ENCODE measurements at regions not wholly inside any gene's neighbourhood (a gene's known extent, or its start where the extent isn't known, plus 50 kb on each side); places are given as distances from the start of the nearest gene placed in this dataset.
"Not testable (repeated sequence)": the region's sequence is repeated elsewhere in the genome, so short reads cannot be mapped to it uniquely, and the experiment has no call there.

DNA sequence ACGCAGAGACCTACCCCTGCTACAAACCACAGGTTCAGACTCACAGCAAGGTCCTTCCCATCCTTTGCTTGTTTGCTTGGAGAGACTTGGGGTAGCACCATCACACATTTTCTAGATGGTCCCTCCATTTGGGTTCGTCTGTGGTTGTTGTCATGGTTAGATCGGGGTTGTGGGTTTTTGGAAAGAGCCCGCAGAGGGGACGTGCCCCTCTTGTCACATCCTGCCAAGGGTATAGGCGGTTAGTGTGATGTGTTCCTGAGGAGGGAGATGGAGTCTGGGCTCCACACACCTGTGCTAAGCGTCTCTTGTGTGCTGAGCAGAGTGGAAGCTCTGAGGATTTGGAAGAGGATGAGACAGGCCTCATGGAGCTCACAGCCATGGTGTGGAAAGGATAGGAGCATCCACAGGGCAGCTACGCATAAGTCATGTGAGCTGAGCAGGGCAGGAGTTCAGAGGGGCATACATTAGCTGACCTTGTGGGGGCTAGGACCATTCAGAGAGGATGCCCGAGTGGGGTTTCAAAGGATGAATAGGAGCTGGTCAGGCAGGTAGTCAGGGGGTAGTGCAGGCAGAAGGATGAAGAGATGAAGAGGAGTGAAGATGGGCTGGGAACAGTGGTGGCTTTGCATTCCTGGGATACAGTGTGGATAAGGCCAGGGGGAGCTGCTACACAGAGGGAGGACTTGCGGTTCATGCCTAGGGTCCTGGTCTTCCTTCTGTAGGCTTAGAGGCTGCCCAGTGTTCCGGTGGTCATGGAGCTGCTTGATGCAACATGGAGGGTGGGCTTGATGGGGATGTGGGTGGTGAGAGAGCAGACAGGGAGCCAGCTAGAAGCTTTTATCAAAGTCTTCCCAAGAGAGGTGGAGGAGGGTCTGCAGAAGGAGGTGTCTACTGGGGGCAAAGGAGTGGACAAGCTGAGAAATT lies 62.9 kb downstream of the ACKR3 start:
- DNase-seq, result no peak

DNA sequence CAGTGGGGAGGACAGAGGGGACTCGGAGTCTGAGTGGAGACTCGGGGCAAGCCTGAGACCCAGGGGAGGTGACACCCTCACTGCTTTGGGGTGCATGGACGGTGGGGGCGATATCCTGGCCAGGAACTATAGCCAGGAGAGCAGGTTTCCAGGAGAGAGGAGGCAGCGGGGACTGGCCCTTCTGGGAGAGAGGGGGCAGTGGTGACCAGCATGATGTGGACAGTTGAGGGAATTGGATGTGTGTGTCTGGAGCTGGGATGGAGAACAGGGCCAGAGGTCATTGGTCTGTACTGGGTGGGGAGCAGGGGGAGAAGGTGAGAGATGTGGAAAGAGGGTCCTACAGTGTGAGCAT lies 63.6 kb downstream of the ACKR3 start:
- no peak for DNase-seq

DNA sequence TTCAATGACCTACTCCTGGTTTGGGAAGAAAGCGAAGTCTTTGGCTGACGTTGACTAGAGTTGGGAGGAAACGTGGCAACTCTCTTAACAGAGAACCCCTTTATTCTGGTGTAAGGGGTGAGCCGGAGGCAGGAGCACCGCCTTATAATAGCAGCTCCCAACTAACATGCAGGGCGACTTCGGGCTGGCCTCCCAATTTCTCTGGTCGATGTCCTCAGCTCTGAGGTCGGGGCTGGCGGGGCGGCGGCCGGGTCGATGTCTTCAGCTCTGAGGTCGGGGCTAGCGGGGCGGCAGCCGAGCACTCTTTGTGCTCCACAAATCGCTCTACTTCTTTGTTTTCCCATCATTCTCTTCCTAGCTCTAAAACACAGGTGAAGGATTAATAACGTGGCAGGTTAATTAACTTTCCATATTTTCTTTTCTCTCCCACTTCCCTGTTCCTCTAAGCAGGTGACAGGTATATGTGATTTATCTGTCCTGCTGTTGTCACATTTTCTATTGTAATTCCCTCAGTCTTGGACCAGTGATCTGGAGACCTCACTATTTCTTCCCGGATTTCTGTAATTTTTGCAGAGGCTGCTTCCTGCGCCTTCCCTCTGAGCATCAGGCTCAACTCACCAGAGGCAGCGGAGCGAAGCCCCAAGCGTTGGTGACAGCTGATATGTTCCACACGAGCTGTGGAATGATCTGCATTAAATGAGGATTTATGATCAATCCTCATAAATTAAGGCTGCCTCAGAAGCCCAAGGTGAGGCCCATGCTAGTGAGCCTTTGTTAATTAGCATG lies 64.3 kb downstream of the ACKR3 start:
- no peak for DNase-seq

DNA sequence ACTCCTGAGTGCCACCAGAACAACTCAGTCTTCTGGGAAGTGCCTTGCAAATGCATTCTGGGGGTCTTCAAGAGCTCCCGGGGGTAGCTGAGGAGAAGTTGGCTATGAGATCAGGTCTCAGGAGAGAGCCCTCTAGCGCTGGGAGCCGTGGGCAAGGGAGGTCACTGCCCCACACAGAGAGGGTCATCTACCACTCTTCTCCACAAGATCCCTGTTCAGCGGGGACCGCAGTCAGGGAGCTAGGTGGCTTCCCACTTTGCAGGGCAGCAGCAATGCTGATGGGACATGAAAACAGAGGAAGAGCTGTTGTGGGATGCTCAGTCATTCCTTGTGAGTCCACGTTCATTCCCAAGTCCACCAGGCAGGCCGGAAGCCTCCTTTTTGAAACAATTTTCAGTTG lies 66.6 kb downstream of the ACKR3 start:
- no peak for DNase-seq

DNA sequence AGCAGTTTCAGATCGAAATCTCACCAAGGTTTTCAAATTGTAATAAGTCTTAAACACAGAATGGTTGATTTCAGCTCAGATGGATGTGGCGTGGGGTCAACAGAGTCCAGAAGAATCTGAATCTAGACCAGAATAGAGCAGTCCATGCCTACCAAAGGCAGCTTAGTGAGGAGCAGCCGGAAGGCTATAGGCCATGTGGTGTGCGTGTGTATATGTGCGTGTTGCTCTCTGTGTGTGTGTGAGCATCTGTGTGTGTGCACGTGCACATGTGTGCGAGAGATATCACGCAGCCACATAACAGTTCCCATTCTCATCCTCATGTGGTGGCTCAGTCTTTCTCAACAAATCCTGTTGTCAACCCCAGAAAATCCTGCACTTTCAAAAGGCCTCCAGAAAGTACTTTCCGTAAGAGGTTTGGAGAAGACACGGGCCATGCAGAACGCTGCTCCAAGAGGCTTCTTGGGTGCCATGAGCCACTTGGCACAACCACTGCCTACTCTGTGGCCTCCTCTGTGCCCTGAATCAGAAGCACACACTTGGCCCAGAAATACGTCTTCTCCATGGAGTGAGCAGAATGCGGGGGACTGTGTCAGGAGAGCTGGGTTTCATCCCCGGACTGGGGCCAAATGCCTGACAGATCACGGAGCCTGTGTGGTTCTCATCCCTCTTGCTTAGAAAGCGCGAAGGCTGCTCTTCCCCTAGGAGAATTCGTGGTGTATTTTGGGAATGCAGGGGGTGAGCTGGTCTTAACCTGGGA lies 67.3 kb downstream of the ACKR3 start:
- DNase-seq, result no peak

DNA sequence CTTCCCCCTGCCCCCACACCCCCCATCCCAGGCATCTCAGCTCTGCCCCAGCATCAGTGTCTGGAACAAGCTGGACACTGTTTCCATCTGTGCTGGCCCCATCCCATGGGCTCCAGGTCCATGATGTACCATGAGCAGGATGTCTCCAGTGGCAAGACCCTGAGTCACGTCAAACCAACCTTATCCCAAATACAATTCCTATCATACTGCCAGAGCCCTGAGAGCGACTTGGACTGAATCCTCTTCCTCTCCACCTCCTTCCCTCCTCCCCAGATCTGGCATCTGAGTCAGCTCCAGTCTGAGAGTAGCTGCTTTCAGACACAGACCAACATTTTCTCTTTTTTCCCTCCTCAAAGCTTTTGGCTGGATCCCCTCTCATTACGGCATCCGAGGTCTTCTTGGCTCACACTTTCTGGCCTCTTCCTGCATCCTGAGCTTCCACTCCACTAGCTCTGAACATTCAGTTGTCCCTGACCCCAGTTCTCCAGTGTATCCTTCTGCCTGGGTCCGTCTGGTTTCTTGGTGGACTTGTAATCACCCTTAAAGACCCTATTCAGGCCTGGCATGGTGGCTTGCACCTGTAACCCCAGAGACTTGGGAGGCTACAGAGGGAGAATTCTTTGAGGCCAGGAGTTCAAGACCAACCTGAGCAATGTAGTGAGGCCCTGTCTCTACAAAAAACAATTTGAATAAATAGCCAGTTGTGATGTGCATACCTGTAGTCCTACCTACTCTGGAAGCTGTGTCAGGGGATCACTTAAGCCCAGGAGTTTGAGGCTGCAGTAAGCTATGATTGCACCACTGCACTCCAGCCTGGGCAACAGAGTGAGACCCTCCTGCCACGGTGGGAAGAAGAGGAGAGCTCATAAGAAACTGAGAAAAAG lies 68.3 kb downstream of the ACKR3 start:
- DNase-seq, result no peak

DNA sequence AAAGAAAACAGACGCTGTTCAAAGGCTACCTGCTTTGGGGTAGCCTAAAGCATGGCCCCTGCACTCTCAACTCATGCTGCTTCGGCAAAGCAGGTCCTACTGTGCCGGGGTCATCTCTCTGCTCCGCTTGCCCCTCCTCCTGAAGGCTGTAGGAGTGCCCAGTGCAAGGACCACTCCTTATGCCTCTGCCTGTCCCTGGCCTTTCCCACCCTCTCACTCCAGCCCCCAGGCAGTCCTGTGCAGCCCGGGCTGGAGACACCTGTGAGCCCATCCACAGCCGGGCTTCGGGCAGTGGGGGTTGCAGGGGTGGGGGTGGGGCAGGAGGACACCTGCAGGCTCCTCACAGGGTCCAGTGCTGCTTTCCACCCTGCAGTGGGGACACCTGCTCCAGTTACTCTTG lies 69.1 kb downstream of the ACKR3 start:
- no peak for DNase-seq

DNA sequence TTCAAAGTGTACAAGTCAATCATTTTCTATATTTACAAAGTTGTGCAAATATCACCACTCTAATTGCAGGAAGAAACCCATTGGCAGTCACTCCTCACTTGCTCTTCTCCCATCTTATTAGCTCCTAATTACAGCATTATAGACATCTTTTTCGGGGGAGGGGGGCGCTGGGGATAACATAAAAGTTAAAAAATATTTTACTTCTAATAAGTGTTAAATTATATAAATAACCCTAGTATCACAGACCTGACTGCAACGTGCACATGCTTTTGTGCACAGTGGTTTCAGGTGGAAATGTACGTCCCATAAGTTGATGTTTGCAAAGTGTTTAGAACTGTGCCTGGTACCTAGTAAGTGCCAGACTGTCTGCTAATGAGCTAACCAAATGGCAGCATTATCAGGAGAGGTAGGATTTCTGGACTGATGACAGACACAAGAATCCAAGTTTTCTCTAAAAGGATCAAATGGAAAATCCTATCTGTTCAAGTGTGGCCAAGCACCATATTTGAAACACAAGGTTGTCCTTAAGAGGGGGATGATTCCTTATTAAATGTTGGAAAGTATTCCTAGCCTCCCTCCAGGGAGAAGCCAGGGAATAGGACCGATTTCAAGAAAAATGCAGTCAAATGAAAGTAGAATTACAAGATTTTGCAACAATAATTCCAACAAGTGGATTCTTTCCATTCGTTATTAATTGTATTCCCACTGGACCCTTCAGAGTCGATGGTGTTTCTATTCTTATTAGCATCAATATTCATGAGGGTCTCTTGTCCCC lies 70.0 kb downstream of the ACKR3 start:
- no peak for DNase-seq

DNA sequence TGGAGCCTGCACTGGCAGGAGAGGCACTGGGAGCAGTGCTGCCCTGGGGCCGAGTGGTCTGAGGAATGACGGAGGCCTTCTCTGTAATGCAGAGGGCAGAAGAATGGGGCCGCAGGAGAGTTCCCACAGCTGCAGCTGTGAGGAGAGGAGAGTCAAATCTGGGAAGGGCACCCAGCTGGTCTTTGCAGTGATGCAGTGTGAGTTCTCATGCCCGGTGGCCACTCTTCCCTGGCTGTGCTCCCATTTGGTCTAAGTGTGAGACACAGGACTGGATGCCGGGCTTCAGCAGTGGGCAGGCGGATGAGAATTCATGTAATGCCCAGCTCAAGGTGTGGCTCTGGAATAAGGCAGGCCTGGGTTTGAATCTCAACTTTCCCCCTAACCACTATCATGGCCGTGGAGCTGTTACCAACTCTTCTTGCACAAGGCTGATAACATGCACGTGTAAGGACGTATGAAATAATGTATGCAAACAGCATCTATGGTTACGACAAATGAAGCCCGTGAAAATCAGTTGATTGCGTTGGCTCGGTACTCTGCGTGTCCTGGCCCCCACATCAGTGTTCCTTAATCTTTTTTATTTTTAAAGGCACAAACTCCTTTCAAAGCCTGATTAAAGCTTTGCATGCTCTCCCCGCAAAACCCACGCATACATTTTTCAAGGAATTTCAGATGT lies 71.6 kb downstream of the ACKR3 start:
- no peak for DNase-seq

DNA sequence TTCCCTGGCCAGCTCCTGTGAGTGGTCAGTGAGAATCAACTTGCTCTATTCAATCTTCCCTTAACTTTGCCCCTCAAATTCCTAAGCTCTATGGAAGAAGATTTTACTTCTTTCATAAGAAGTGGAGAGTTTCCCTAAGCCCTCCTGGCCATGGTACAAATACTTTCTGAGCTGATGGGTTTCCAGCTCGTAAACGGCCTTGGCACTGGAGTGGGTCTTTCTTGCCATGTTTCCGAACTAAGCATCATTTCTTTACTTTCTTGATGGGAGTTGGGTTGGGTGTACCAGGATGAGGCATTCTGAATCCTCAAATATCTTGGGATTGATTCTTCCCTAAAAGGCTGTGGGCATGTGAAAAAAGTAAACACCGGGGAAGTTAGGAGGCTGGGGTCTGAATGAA lies 72.5 kb downstream of the ACKR3 start:
- DNase-seq, result no peak

DNA sequence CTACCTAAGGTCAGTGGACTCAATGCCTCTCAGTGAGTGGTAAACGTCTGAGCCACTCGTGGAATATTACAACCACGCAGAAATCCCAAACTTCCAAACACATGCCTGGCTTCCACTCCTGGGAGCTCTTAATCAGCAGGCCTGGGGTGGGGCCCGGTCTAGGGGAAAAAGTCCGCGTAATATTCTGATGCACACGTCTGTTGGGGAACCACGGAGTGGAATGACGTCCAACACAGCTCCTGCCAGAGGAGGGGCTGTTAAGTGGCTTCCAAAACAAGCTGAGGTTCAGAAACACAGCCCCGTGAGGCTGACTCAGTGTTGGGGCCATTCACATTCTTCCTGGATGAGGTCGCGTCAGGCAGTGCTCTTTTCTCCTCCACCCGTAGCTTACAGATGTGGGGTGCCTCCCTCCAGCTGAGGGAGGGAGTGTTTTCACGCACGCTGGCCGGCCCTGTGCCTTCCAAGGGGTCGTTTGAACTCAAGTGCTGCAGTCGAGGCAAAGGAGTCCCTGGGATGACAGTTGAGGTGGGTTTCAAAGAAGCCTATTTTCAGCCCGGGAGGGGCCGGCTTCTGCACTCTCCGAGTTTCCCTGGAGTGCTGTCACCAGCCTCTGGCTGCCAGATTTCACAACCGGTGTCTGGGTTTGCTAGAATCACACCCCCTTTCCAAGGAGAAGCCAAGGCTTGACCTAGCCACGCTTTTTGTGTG lies 73.1 kb downstream of the ACKR3 start:
- DNase-seq, result no peak

DNA sequence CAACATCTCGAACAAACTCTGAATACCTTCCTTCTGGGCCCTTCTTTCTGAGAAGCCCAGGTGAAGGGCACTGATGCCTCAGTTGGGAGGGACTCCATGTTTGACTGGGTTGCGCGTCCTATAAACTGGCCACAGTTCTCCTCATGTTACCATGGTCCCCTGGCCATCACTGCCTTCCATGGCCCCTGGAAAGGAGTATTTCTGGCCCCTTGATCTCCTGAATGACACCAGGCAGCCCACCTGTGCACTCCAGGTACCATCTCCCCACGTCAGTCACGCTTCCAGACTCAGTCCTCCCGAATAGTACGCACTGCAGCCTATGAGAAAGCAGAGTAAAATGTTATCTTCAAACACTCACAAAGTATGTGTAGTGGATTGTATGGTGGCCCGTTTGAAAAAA lies 73.9 kb downstream of the ACKR3 start:
- no peak for DNase-seq

DNA sequence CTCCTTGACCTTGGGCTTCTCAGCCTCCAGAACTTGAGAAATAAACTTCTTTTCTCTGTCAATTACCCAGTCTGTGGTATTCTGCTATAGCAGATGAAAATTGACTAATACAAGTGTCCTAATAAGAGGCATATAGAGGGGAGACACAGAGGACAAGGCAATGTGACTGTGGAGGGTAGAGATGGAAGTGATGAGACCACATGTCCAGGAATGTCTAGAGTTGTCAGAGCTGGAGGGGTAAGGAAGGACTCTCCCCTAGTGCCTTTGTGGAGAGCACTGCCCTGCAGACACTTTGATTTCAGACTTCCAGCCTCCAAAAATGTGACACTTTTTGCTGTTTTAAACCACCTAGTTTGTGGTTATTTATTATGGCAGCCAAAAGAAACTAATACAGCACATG lies 74.4 kb downstream of the ACKR3 start:
- DNase-seq, result no peak

DNA sequence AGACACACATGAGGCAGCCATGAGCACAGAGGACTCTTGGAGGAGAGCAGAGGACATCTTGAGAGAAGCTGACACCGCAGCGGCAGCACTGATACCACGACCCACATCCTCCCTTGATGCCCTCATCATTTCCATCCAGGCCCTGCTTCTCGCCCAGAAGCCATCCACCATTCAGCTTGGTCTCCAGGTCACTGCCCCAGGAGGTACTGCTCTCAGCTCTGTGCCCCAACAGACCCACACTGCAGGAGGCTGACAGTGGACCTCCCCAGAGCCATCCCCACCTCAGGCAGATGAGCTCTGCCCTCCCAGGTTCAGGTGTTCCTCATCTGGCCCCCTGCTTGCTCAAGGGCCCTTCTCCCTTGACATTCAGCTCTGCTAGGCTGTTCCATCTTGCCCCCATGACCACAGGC lies 74.9 kb downstream of the ACKR3 start:
- no peak for DNase-seq

DNA sequence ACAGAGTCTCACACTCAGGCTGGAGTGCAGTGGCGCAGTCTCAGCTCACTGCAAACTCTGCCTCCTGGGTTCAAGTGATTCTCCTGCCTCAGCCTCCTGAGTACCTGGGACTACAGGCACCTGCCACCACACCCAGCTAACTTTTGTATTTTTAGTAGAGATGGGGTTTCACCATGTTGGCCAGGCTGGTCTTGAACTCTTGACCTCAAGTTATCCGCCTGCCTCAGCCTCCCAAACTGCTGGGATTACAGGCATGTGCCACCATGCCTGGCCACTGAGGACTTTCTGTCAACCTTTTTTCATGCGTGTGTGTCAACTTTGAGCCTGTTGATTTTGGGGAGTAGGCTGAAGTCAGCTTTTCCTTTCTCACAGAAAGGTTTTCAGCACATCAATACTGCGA lies 75.5 kb downstream of the ACKR3 start:
- not testable (repeated sequence) for DNase-seq

DNA sequence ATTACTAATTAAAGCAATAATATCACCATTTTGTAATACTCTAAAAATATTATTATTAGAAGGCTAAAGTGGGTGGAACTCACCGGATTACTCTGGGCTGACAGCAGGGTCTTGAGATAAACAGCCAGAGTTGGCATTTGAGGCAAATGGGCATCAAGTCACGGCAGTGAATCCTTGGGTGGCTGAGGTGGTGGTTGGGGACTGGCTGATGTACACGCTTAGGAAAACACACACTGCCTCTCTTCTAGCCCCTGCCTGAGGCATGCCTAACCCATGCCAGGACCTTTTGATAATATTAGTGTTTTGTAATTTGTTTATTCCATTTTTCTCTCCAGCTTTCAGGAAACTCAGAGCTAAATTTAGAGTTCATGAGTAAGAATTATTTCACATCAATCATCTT lies 76.8 kb downstream of the ACKR3 start:
- DNase-seq, result no peak

DNA sequence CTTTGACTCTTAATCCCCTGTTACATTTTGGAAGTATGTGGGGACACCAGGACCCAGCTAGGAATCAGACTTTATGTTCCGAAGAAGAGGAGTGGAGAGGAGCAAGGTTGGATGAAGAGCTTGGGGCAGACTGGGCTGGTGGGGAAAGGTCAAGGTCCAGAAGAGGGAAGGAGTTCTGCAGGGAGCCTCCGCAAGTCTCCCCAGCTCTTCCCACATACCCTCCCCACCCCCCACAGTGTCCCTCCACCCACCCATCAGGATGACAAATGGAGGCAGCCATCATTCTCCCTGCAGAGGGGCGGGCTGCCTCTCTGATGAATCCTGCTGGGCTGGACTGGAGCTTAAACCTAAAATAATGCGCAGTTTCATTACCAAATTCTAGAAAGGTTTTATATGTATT lies 77.2 kb downstream of the ACKR3 start:
- no peak for DNase-seq

DNA sequence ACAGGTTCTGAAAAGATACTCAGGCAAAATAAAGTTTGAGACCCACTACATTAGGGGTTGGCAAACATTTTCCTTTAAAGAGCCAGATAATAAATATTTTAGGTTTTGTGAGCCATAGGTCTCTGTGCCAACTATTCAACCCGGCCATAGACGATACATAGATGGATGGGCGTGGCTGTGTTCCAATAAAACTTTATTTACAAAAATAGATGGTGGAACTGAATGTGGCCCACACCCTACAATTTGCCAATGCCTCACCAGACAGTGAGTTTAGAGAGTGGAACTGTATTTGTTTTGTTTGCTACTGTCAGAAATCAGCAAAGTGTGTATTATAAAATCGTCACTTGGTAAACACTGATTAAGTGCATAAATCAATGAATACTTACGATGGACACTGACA lies 78.0 kb downstream of the ACKR3 start:
- DNase-seq, result no peak

DNA sequence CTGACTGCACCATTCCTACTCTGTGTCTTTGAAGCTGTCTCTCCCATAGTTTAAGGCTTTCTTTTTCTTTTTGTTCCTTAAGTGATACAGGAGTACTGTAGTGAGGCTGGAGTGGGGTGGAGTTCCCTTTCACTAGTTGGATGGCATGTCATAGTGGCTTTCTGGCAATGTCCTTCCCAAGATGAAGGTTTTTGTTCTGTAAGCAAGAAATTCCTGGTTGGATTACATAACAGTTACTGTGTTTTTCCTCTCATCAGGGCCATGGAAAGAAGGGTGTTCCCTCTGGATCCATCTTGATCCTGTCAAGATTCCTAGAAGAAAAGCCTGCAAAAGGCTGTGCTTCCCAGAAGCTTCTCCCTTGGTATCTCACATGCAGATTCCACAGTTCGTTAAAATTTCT lies 84.2 kb downstream of the ACKR3 start:
- DNase-seq, result no peak

DNA sequence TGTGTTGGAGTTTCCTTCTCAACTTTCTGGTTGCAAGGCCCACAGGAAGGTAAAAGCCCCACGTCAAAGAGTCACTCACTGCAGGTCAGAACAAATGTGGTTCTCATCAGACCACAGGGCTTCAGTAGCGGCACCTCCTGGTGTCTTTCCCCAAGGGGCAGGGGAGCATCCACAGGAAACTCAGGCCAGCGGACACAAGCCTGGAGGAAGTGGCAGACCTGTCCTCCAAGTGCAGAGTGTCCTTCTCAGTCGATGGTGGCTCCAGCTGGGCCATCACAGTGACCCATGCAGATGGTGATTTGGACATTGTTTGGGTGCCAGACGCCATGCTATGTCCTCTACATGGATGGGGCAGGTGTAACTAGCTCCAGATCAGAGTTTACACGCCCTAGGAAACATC lies 84.9 kb downstream of the ACKR3 start:
- no peak for DNase-seq

DNA sequence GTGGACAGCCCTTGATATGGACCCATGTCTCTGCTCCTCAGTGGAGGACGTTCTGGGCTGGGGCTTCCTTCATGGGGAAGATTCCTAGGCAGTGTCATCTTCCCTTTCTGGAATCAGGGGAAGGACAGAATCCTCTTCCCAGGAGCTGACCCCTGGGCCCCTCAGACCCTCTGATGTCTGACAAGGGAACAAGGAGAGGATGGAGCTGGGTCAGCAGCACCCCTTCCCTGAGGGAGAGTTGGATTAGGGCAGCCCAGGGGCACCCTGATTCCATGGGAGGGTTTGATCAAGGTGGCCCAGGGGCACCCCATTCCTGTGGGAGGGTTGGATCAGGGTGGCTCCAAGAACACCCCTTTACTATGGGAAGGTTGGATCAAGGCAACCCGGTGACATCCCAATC lies 86.5 kb downstream of the ACKR3 start:
- DNase-seq, result no peak
